HG03025 (cell line): ENCODE measurements at regions not wholly inside any gene's neighbourhood (a gene's known extent, or its start where the extent isn't known, plus 50 kb on each side); places are given as distances from the start of the nearest gene placed in this dataset.

Source experiments
- ATAC-seq: cut with Tn5 transposase; IDR thresholded peaks from one replicate; pipeline ENCODE4 v1.9.1; 2021; ENCODE audit warnings: mild to moderate bottlenecking, moderate library complexity; ENCODE audit not compliant: unreplicated experiment, low FRiP score

DNA sequence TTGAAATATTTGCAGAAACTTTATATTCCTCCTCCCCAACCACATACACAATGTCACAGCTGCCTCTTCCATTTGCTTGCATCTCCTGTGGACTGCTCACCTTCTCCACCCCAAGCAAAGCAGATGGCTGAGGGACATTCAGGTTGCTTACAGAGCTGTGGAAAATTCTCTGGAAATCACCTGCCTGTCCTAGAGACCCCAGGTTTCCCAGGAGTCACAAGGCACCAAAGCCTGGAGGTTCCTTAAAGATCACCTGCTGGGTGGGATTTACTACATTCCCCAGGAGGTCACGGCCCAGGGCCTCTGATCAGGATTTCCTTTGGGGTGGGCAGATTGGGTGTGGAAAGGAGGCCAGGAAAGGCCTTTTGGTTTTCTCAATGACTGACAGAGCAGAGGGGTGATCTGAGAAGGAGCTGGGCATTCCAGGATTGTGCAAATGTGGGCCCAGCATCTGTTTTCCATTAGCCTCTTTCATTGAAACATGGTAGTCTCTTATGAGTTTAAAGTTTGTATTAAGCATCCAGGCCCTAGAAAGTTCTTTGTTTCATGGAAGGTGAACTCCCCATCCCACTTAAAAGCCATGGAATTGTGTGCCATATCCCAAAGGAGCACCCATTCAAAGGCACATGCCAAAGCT lies 410.7 kb upstream of the TNP1 start:
- no peak for ATAC-seq

DNA sequence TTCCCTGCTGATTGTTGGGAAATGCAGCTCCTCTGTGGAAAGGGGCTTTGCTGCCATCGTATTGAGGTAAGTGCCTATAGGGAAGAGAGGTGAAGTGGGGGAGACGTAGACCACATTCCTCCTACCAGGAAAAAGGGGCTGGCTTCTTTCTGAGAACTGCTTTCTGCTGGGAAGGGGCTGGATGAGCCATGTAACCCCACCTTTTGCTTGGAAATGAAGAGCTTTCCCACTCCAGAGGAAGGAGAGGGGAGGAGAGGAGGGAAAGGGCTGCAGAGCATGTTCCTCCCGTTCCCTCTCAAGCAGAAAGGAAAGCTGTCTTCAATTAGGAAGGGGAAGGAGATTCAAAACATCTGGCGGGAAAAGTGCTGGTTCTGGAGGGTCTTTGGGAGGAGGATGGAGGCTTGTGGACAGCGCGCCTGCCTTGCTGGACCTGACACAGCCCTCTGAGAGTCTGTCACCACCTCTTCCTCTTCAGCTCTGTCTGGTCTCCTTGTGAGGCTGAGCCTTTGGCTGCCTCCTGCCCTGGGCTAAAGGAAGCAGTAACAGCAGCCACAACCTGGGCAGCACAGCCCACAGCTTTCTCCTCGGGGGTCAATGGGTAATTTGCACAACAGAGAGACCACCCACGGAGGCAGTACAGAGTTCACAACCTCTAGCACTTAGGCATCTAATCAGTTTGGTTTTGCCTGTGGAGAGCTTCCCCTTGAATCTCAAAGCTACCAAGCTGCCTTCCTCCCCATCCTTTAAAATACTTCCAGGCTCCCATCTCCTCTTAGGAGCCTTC lies 410.0 kb upstream of the TNP1 start:
- no peak for ATAC-seq

DNA sequence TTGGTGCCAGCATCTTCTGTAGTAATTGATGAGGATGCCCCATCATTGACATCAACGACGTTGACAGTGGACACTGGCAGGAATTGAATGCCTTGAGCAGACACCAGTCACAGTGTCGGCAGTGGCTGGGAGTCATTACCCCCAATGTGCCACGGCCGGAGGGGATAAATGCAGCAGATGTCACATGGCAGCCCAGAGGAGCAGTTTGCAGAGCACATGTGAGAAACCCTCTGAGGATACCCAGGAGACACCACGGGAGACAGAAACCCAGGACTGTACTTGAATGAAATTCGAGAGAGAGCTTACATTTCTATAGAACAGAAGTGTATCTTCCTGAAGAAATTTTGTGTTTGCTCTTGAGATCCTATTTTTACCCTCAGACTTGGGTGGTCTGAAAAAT lies 409.1 kb upstream of the TNP1 start:
- ATAC-seq, result no peak

DNA sequence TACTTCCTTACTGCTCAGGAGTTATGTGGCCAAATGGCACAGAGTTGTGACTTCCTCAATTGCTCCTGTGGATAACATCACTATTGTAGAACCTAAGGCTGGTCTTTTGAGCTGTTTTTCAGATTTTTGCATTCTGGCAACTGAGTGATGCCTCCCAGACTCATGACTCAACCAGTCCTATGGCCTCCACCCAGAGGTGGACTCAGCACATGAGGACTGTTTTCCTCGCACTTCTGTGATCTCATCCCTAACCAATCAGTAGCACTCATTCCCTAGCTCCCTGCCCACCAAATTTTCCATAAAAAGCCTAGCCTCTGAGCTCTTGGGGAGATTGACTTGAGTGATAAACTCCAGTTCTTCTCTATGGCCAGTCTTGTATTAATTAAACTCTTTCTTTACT lies 407.9 kb upstream of the TNP1 start:
- no peak for ATAC-seq

DNA sequence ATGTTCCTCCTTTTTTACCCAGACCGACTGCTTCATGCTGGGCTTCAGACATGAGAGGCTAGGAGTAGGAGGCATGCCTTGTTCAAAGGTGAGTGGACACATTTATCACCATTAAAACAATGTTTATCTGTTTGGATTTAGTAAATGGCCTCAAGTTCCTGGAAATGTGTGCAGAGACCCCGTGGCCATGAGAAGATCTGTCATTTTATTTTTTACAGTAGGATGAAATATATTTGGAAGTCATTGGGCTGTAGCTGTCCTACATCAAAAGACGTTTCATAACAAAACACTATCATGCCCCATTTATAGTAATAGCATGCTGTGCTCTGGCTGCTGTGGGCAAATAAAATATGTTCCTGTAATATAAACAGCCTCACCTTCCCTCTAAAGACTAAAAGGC lies 403.9 kb upstream of the TNP1 start:
- ATAC-seq, result no peak

DNA sequence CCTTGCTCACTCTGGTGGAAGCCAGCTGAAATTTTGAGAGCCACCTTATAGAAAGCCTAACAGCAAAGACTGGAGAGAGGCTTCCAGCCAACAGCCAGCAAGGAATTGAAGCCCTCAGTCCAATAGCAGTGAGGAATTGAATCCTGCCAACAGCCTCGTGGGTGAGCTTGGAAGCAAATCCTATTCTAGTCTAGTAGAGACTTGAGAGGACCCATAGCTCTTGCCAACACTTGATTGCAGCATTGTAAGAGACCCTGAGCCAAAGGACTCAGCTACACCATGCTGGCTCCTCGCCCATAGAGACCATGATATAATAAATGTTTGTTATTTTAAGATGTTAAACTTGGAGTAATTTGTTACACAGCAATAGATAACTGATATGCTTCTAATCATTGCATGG lies 403.0 kb upstream of the TNP1 start:
- ATAC-seq, result no peak

DNA sequence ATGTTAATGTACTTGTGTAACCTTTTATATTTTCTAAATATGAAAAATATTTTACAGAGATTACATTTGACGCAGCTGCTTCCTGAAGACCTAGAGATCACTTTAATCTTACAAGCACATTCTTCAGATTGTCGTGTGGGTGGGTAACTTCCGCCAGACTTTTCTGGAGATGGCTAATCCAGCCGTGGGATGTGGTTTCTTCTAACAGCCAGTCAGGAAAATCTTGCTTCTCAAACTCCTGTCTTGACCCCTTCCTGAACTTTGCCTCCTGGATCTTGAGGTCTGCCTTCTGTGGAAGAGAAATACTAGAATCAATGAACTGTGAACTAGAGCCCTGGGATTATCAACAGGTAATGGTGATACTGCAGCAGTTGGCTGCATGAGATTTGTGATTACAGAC lies 401.6 kb upstream of the TNP1 start:
- no peak for ATAC-seq

DNA sequence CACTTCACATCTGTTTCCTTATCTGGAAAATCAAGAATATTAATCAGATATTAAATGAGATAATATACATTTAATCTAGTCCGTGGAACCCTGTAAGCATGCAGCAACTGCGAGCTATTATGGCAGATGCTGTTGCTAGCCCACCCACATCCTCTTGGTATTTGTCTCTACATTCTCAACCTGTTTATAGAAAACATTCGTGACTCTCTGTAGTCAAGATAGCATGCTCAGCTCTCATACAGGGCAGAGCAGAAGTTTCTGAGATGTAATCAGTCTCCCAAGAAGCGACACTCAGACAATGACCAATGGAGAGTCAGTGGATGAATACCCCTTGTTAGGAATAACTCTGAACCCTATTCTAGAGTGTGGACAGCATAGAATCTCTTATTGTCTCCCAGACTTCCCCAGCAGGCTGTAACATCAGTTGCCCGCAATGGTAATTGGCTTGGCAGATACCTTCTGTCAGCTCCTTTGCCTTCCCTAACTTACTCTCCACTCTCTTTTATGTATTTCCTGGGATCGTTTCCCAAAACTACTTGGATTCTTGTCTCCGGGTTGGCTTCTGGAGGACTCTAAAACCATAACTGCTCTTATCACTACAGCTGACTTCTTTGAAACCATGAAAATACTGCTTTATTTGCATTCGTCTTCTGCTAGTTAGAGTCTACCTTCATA lies 400.7 kb upstream of the TNP1 start:
- no peak for ATAC-seq

DNA sequence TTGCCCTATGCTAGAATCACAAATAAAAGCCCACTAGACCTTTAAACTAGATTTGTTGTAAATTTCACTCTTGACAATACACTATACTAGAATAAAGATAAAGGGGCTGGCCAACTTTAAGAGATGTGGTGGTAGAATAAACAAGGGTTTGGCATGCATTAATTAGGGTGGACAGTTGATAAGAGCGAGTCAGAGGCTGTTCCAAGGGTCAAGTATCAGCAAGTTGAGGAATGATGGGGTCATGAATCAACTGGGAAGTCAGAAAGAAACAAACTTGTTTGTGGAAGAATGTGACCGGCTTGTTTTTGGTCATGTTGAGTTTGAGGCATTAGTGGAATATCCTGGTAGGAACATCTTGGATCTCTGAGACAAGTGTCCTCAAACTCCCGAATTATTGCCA lies 398.3 kb upstream of the TNP1 start:
- ATAC-seq, result no peak

DNA sequence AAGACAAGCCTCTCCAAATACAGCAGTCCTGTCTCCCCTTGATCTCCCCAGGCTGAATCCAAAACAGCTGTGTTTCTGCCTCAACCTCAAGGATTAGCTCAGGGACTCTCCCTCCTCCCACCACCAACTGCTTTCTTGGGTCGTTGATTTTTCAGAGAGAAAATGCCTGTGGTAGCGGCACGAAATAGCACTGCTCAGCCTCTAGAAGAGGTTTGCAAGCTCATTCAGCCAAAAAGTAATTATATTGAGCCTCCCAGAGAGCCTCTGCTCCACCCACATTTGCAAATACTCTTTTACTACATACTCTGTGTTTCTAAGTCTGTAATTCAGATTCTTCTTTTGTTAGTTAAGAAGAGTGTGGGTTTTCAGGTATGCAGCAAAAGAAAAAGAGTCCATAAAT lies 396.4 kb upstream of the TNP1 start:
- ATAC-seq, result no peak

DNA sequence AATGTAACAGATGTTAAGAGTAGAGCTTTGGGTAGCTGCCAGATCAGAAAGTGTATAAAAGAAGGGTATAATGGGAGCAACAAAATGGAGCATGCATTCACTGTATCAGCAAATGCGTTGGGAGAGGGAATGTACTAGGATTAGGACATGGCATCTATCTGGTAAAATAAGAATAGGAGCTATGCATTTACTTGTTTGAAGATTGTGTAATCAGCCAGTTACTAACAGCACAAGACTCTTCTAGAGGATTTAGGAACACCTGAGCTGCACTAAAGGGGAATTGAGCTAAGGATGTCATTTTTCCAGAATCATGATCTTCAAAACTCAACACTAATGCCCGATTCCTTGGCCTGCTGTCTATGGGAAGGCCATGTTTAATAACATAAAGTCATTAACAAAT lies 394.2 kb upstream of the TNP1 start:
- no peak for ATAC-seq

DNA sequence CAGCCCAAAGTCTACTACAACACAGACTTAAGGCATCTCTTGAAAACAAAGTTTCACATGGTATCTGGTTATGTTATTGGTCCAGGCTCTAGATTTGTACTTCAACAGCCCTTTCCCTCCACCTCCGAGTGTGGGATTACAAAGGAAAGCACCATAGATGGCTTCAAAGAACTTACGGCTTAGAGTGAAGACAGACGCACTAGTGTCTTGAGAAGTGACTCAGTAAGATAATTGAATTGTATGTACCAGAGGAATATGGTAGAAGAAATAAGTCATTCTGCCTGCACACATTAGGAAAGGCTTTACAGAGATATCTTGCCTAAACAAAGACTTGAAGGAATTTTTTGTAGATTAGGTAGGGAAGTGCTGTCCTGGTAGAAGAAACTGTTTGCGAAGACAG lies 392.3 kb upstream of the TNP1 start:
- ATAC-seq, result no peak

DNA sequence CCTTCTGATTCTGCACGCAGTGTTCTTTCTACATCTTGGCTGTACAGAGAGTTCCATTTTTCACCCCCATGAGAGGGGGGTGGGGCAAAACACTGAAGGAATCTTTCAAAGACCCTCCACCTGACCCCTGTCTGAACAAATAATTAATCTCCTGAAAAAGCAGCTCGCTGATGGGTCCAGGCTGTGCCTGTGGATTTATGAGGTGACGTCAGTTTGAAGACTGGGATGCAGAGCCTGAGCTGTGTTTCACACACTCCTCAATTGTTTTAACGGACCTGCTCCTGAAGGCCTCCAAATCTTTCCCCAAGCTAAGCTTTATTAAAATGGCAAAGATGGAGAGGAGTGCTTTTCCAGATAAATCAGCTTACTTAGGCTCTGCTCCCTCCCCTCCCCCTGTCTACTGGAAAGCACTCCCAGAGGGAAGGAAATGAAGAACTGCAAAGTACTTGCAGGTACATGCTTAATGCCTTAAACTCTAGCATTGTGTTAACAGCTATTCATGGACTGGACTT lies 390.2 kb upstream of the TNP1 start:
- no peak for ATAC-seq

DNA sequence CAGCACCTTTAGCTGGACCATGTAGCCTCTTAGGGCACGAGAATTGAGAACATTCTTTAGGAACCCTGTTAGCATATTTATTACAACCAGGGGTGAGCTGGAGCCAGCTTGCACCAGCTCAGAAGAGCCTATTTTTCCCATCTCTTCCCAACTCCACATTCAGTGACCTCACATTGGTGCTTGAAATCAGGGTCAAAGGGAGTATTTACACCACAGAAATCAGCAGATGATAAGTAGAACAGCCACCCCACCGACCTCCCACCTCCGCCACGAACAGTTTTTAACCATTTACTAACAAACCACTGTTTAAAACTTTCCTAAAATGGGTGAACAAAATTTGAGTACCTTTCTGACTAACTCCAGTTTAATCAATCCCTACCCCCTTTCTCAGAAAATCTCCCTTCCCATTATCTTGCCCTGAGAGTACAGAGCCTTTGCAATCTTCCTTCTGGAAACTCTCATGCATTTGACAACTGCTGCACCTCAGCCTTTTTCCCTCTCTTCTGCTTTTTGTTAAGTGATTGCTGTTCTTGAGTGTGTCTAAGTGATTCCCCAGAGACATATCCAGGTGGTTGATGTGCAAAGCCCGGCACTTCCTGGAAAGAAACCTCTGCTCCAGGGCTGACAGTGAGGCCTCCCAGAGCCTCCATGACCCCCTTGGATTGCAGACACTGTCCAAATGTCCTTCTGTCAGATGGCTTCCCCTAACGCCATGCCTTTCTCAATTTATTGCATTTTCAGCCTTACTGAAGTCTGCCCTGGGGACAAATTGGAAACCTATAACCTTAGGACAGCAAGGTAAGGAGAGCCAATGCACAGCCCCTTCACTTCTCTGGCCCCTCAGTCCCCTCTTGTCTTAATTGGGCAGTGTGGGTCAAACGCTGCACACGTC lies 389.5 kb upstream of the TNP1 start:
- ATAC-seq, result no peak

DNA sequence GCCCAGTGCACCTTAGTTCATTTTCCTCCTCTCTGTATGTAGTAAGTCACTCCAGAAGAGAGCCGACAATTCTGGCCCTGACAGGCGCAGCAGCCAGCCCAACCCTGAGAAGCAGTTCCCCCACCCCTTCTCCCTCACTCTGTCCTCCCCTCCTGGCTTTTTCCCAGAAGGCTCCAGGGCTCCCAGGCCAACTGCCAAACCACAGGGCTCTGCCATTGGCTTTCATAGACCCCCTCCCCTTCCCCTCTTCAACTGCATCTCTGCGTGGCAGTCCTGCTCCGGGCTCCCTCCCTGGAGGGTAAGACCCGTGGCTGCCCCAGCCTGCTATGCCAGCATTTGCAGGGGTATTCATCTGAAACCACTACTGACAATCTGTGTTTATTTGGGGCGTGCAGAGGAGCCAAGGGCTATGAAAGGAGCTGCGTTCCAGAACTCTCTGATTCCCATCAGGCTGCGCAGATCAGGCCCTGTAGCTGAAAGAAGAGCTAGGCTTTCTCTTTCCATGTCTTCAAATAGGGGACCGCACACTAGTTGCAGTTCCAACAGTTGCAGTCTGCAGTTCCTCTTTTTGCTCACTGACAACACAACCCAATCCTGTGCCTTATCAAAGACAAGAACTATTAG lies 388.6 kb upstream of the TNP1 start:
- peak; percentile 74 for ATAC-seq

DNA sequence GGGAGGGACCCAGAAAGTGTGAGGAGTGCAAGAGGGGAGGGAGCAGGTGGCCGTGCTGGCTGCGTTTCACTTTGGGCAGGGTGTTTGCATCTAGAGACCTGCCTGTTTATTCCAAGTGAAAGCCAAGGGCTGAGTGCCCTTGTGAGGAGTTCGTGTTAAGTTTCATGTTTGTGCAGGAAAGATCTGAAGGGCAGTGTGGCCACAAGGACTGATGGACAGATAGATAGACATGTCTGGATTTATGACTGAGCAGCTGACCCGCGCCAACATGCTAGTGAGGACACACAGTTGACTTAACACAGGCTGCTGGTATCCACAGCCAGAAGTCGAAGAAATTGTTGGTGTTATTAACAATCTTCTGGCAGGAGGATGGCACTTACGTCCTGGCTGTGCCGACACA lies 387.6 kb upstream of the TNP1 start:
- ATAC-seq, result no peak

DNA sequence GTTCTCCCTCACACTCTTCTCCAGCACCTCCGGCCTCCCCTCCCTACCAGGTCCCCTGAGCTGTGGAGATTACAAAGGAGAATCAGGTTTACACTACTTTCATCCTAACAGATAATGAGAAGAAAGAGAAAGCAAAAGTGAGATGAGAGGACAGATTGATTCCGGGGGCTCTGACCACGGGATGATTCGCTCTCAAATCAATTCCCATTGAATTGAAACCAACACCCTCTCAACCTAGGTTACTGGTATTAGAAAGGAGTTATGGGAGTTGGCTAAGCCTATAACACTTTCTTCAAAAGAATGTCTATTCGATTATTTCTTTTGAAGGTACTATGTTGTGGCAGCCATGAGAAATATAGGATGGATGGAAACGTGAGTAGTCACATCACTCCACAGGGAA lies 386.2 kb upstream of the TNP1 start:
- no peak for ATAC-seq

DNA sequence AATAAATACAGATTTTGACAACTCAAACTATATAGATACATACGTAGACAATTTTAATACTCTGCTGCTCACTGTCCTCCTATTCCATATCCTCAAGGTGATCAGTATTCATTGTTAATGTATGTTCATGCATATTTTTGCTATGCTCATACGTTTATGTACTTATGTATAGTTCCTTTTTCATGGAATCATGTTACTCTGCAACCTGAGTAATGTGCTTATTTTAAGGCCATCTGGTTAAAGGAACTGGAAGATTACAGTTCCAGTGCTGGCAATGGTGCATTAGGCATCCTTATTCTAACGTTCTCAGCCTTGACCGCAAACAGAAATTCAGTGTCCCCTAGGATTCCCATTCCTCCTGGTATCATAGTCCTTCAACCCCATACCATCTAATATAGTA lies 385.0 kb upstream of the TNP1 start:
- no peak for ATAC-seq

DNA sequence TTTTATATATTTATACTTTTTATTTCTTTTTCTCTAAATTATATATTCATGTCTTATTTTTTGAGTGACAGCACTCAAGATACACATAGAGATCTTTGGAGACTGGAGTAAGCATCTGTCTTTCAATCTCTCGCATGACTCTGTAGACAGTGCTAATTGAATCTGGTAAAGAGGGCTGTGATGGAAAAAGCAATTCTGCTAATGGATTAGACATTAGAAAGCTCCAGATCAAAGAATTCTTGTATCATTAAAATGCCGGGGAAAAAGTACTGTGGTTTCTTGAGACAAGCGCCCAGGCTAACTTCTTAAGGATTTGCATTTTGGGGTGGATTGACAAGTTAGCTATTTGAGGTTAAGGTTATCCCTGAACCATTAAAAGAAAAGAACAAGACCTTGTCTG lies 383.1 kb upstream of the TNP1 start:
- ATAC-seq, result no peak

DNA sequence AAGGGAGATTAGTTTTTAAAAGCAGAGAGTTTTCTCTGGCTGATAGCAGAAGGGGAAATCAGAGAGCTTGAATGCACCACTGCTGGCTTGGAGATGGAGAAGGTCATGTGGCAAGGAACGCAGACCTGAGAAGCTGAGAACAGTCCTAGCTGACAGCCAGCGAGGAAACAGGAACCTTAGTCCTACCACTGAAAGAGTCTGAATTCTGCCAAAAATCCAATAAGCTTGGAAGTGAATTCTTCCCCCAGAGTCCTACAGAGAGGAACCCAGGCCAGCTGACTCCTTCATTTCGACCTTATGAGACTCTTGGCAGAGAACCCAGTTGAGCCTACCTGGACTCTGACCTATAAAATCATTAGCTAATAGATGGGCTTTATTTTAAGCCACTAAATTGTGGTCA lies 371.9 kb upstream of the TNP1 start:
- ATAC-seq, result no peak
